H9 (cell line): ENCODE measurements at regions not wholly inside any gene's neighbourhood (a gene's known extent, or its start where the extent isn't known, plus 50 kb on each side); places are given as distances from the start of the nearest gene placed in this dataset.

Experiments
- DNase-seq: peaks from one replicate; pipeline ENCODE4 v3.0.0-alpha.2; 2017
- H2AFZ ChIP-seq: one replicate; pipeline ENCODE4 v1.6.1; 2013; ENCODE audit warnings: mild to moderate bottlenecking, low read length, control low read depth, moderate library complexity
- H2AK5ac ChIP-seq: 2 replicates; pipeline ENCODE4 v1.6.1; 2013; ENCODE audit warnings: low read length, control low read depth, mixed read lengths; ENCODE audit not compliant: insufficient read length
- H2BK120ac ChIP-seq: one replicate; pipeline ENCODE4 v1.6.1; 2013; ENCODE audit warnings: low read depth, mild to moderate bottlenecking, low read length, control low read depth, inconsistent platforms; ENCODE audit not compliant: poor library complexity, severe bottlenecking
- H2BK12ac ChIP-seq: 2 replicates; pipeline ENCODE4 v1.6.1; 2013; ENCODE audit warnings: low read length, control low read depth, mixed read lengths, low read depth; ENCODE audit not compliant: insufficient read length
- H2BK15ac ChIP-seq: 2 replicates; pipeline ENCODE4 v1.6.1; 2013; ENCODE audit warnings: low read depth, low read length, control low read depth
- H2BK20ac ChIP-seq: one replicate; pipeline ENCODE4 v1.6.1; 2013; ENCODE audit warnings: low read depth, mild to moderate bottlenecking, low read length, control low read depth, inconsistent platforms; ENCODE audit not compliant: poor library complexity, severe bottlenecking
- H2BK5ac ChIP-seq: 2 replicates; pipeline ENCODE4 v1.6.1; 2013; ENCODE audit warnings: low read length, control low read depth, mixed read lengths; ENCODE audit not compliant: insufficient read length
- H3K14ac ChIP-seq: 2 replicates; pipeline ENCODE4 v1.6.1; 2013; ENCODE audit warnings: low read length, control low read depth; ENCODE audit not compliant: insufficient read depth
- H3K18ac ChIP-seq: 2 replicates; pipeline ENCODE4 v1.6.1; 2013; ENCODE audit warnings: low read depth, mild to moderate bottlenecking, mixed read lengths, low read length, control low read depth; ENCODE audit not compliant: insufficient read length
- H3K23ac ChIP-seq: 2 replicates; pipeline ENCODE4 v1.6.1; 2013; ENCODE audit warnings: low read length, control low read depth, mixed read lengths, low read depth; ENCODE audit not compliant: insufficient read length
- H3K23me2 ChIP-seq: 2 replicates; pipeline ENCODE4 v1.6.1; 2013; ENCODE audit warnings: low read depth, mild to moderate bottlenecking, mixed read lengths, low read length, control low read depth; ENCODE audit not compliant: insufficient read length, poor library complexity, severe bottlenecking
- H3K27ac ChIP-seq: 2 replicates; pipeline ENCODE4 v1.5.1; 2013; ENCODE audit warnings: low read length, control low read depth, mixed read lengths, low read depth; ENCODE audit not compliant: insufficient read length
- H3K27me3 ChIP-seq: 2 replicates; pipeline ENCODE4 v1.6.1; 2013; ENCODE audit warnings: low read length, control low read depth, inconsistent platforms; ENCODE audit not compliant: insufficient read depth
- H3K4ac ChIP-seq: 2 replicates; pipeline ENCODE4 v1.6.1; 2013; ENCODE audit warnings: low read depth, mild to moderate bottlenecking, control low read depth, inconsistent platforms, low read length, moderate library complexity
- H3K4me1 ChIP-seq: 2 replicates; pipeline ENCODE4 v1.6.1; 2013; ENCODE audit warnings: low read length, control low read depth, inconsistent platforms; ENCODE audit not compliant: insufficient read depth
- H3K4me2 ChIP-seq: 2 replicates; pipeline ENCODE4 v1.6.1; 2013; ENCODE audit warnings: low read length, control low read depth, mixed read lengths; ENCODE audit not compliant: insufficient read length, insufficient read depth
- H3K56ac ChIP-seq: 2 replicates; pipeline ENCODE4 v1.6.1; 2013; ENCODE audit warnings: low read depth, mild to moderate bottlenecking, mixed read lengths, low read length, control low read depth; ENCODE audit not compliant: insufficient read length
- H3K79me1 ChIP-seq: 2 replicates; pipeline ENCODE4 v1.6.1; 2013; ENCODE audit warnings: low read depth, mild to moderate bottlenecking, moderate library complexity, low read length, control low read depth, inconsistent platforms; ENCODE audit not compliant: insufficient read depth, poor library complexity, severe bottlenecking
- H3K79me2 ChIP-seq: 2 replicates; pipeline ENCODE4 v1.6.1; 2013; ENCODE audit warnings: low read length, control low read depth, inconsistent platforms; ENCODE audit not compliant: insufficient read depth
- H3K9ac ChIP-seq: 2 replicates; pipeline ENCODE4 v1.6.1; 2013; ENCODE audit warnings: low read length, control low read depth, mixed read lengths; ENCODE audit not compliant: insufficient read length; ENCODE audit errors: extremely low read depth
- H3K9me3 ChIP-seq: one replicate; pipeline ENCODE4 v1.6.1; 2013; ENCODE audit warnings: low read depth, low read length, inconsistent platforms; ENCODE audit not compliant: control insufficient read depth
- H3T11ph ChIP-seq: one replicate; pipeline ENCODE4 v1.6.1; 2013; ENCODE audit warnings: mild to moderate bottlenecking, low read length, control low read depth, inconsistent platforms
- H4K20me1 ChIP-seq: one replicate; pipeline ENCODE4 v1.6.1; 2013; ENCODE audit not compliant: control insufficient read depth, insufficient read length, insufficient read depth
- H4K5ac ChIP-seq: 2 replicates; pipeline ENCODE4 v1.6.1; 2013; ENCODE audit warnings: low read depth, mild to moderate bottlenecking, mixed read lengths, low read length, control low read depth; ENCODE audit not compliant: insufficient read length
- H4K8ac ChIP-seq: replicated peaks from 2 replicates; pipeline ENCODE4 v1.6.1; 2013; ENCODE audit warnings: low read length, control low read depth, mixed read lengths, low read depth; ENCODE audit not compliant: insufficient read length
- H4K91ac ChIP-seq: 2 replicates; pipeline ENCODE4 v1.6.1; 2013; ENCODE audit warnings: low read depth, mild to moderate bottlenecking, moderate library complexity, mixed read lengths, low read length, control low read depth; ENCODE audit not compliant: insufficient read length
- H3K27ac Mint-ChIP-seq, 3 experiments: 2 replicates in 2 of 3; 3 replicates in 1 of 3; pipeline ENCODE4 v1.8.0; 2020 to 2021; ENCODE audit warnings: mixed read lengths in 3 of 3, mild to moderate bottlenecking in 1 of 3, moderate library complexity in 1 of 3
- H3K27me3 Mint-ChIP-seq: 2 replicates; pipeline ENCODE4 v1.8.0; 2021; ENCODE audit warnings: low read depth, mild to moderate bottlenecking, moderate library complexity, mixed read lengths
- H3K36me3 Mint-ChIP-seq, 3 experiments: 2 replicates in 2 of 3; 3 replicates in 1 of 3; pipeline ENCODE4 v1.8.0; 2020 to 2021; ENCODE audit warnings: low read depth in 3 of 3, mixed read lengths in 3 of 3; ENCODE audit not compliant: insufficient read depth in 1 of 3
- H3K4me1 Mint-ChIP-seq, 2 experiments: 2 replicates each; pipeline ENCODE4 v1.8.0; 2020; ENCODE audit warnings: mixed read lengths in 2 of 2
- H3K4me3 Mint-ChIP-seq, 2 experiments: 2 replicates in 1 of 2; 3 replicates in 1 of 2; pipeline ENCODE4 v1.8.0; 2020 to 2021; ENCODE audit warnings: mild to moderate bottlenecking in 2 of 2, mixed read lengths in 2 of 2, moderate library complexity in 1 of 2
- H3K9me3 Mint-ChIP-seq, 2 experiments: 2 replicates in 1 of 2; 3 replicates in 1 of 2; pipeline ENCODE4 v1.8.0; 2020; ENCODE audit warnings: mild to moderate bottlenecking in 2 of 2, mixed read lengths in 2 of 2, moderate library complexity in 1 of 2
- CTCF ChIP-seq: fragments of 200-600 bp; sonication (generic); conservative IDR thresholded peaks from 3 replicates; pipeline ENCODE4 v1.8.0; 2021; ENCODE audit warnings: antibody characterized with exemption, mild to moderate bottlenecking
- WGBS: extraction: QIAGEN DNeasy Blood & Tissue Kit; methylation state at CpG from one replicate; pipeline ENCODE4 v1.1.7; 2013; ENCODE audit warnings: missing lambda C conversion rate, low lambda C conversion rate, mixed read lengths; ENCODE audit not compliant: insufficient read length; ENCODE audit errors: extremely low coverage; 5-methylcytosine and 5-hydroxymethylcytosine counted together

- H4K20me1 ChIP-seq, result no peaks in the 10 kb centered on the region
- no peak overlapping the region for H2BK15ac ChIP-seq
- Mint-ChIP-seq H3K4me1 (no peaks in the 10 kb centered on the region), H3K4me3 (no peak overlapping the region), H3K36me3 (no peaks in the 10 kb centered on the region), H3K27ac (no peak overlapping the region), H3K27me3 (no peaks in the 10 kb centered on the region), H3K9me3 (no peaks in the 10 kb centered on the region)
- no peaks in the 10 kb centered on the region for H3K79me1 ChIP-seq
- no peak overlapping the region for H3K23ac ChIP-seq
- no peaks in the 10 kb centered on the region for H3K23me2 ChIP-seq
- no peaks in the 10 kb centered on the region for H3K27me3 ChIP-seq
- no peak overlapping the region for H2BK12ac ChIP-seq
- no peak overlapping the region for H3K4ac ChIP-seq
- H2BK20ac ChIP-seq, result no peak overlapping the region
- H3K4me2 ChIP-seq, result no peak overlapping the region
- no peak overlapping the region for H2AK5ac ChIP-seq
- no peak for DNase-seq
- H2BK120ac ChIP-seq, result no peak overlapping the region
- H4K5ac ChIP-seq, result no peak overlapping the region
- WGBS, result no CpG with 5 or more reads among the region's 1 CpG
- no peak overlapping the region for H2AFZ ChIP-seq
- H3T11ph ChIP-seq, result no peak overlapping the region
- H3K9me3 ChIP-seq, result no peaks in the 10 kb centered on the region
- H4K91ac ChIP-seq, result no peak overlapping the region
- H4K8ac ChIP-seq, result no peak overlapping the region
- H2BK5ac ChIP-seq, result no peak overlapping the region
- no peak overlapping the region for H3K18ac ChIP-seq
- H3K14ac ChIP-seq, result no peak overlapping the region
- H3K79me2 ChIP-seq, result no peaks in the 10 kb centered on the region
- no peak for TF ChIP-seq CTCF
- no peak overlapping the region for H3K27ac ChIP-seq
- no peak overlapping the region for H3K56ac ChIP-seq
- H3K4me1 ChIP-seq, result no peaks in the 10 kb centered on the region
- H3K9ac ChIP-seq, result no peak overlapping the region
Measured at GRCh38 chr1:195765099-195765498, 843.1 kb downstream of the KCNT2 start.
